Testis (tissue), 2 donors: ENCODE measurements at regions not wholly inside any gene's neighbourhood (a gene's known extent, or its start where the extent isn't known, plus 50 kb on each side); places are given as distances from the start of the nearest gene placed in this dataset.

Experiments
- DNase-seq: peaks from one replicate; pipeline ENCODE4 v3.0.0-alpha.2; 2019
- H3K27ac ChIP-seq, 2 donors: fragments of 200-600 bp; sonication (generic); one replicate each; pipeline ENCODE4 v1.5.1; 2019
- H3K27me3 ChIP-seq: fragments of 200-600 bp; sonication (generic); one replicate; pipeline ENCODE4 v1.5.1; 2019
- H3K36me3 ChIP-seq: fragments of 200-600 bp; sonication (generic); one replicate; pipeline ENCODE4 v1.5.1; 2017; ENCODE audit warnings: low read depth; ENCODE audit errors: missing control alignments
- H3K4me1 ChIP-seq: fragments of 200-600 bp; sonication (generic); one replicate; pipeline ENCODE4 v1.5.1; 2019
- H3K4me3 ChIP-seq, 2 donors: fragments of 200-600 bp; sonication (generic); one replicate each; pipeline ENCODE4 v1.5.1; 2017 to 2019
- H3K9me3 ChIP-seq: fragments of 200-600 bp; sonication (generic); one replicate; pipeline ENCODE4 v1.5.1; 2017
- POLR2A ChIP-seq: fragments of 450-650 bp; IDR thresholded peaks from one replicate; pipeline ENCODE4 v1.6.1; 2017; ENCODE audit warnings: antibody characterized with exemption, mild to moderate bottlenecking, moderate library complexity
- WGBS, 2 donors: methylation state at CpG; one replicate each; pipeline ENCODE4 v1.1.5; 2018; 5-methylcytosine and 5-hydroxymethylcytosine counted together
- intact Hi-C: fragments of 100-400 bp; cut with DNase I; formaldehyde crosslinking; loops from one replicate; pipeline ENCODE4 v1.15.1; 2023; ENCODE audit warnings: low total_unique reads
- TF ChIP-seq, protein P1 (sequence below), 3 experiments: fragments of 450-650 bp in 2 of 3; fragments of 200-600 bp in 1 of 3; sonication (generic) in 1 of 3; IDR thresholded peaks; one replicate each; pipeline ENCODE4 v1.5.1; 2016 to 2019; ENCODE audit warnings: antibody characterized with exemption in 3 of 3, mild to moderate bottlenecking in 2 of 3, moderate library complexity in 1 of 3

DNA sequence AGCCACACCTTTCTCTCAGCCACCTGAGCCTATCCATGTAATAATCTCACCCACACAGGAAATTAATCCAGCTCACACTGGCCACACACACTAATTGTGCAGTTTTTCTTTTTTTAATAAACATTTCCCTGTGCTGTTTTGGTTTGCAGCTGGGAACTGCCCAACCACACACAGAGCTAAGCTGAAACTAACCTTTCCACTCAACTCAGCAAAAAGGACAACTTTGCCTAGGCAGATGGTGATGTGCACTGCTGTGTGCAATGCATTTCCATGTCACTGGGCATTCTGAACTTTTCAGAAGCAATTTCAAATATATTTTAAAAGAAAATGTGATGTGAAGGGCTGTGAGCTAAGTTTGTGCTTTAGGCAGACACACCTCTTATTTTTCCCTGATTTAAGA lies 70.0 kb upstream of the TLL1 start:
- Histone ChIP-seq H3K4me1 (no peaks in the 10 kb centered on the region), H3K36me3 (no peaks in the 10 kb centered on the region), H3K9me3 (no peaks in the 10 kb centered on the region), H3K27me3 (no peaks in the 10 kb centered on the region), H3K27ac (no peak overlapping the region), H3K4me3 (no peak overlapping the region)
- TF ChIP-seq, protein P1, sequence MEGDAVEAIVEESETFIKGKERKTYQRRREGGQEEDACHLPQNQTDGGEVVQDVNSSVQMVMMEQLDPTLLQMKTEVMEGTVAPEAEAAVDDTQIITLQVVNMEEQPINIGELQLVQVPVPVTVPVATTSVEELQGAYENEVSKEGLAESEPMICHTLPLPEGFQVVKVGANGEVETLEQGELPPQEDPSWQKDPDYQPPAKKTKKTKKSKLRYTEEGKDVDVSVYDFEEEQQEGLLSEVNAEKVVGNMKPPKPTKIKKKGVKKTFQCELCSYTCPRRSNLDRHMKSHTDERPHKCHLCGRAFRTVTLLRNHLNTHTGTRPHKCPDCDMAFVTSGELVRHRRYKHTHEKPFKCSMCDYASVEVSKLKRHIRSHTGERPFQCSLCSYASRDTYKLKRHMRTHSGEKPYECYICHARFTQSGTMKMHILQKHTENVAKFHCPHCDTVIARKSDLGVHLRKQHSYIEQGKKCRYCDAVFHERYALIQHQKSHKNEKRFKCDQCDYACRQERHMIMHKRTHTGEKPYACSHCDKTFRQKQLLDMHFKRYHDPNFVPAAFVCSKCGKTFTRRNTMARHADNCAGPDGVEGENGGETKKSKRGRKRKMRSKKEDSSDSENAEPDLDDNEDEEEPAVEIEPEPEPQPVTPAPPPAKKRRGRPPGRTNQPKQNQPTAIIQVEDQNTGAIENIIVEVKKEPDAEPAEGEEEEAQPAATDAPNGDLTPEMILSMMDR (IDR thresholded peaks at IDR 0.05), result no peak
- TF ChIP-seq POLR2A, result no peak
- no peak for DNase-seq
- intact Hi-C loops, result no loop called here

DNA sequence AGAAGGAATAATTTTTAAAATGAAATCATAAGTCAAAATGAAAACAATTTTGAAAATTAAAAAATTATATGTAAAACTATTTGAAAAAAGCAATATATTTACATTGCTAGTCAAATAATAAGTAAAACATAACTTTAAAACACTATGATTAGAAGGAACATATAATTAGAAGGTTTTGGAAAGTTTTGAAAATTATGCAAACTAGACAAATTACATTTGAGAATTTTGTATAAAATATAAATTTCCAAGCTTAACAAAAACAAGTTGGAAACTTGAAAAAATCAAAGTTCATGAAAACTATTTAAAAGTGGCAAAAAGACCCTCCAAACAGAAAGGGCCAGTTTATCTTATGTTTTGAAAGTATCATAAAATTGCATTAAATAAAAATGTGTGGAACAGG lies 67.6 kb upstream of the TLL1 start:
- intact Hi-C loops, result no loop called here
- Histone ChIP-seq H3K4me3 (no peak overlapping the region), H3K4me1 (no peaks in the 10 kb centered on the region), H3K9me3 (no peaks in the 10 kb centered on the region), H3K27me3 (no peaks in the 10 kb centered on the region), H3K36me3 (no peaks in the 10 kb centered on the region), H3K27ac (no peak overlapping the region)
- no peak for DNase-seq
- TF ChIP-seq, protein P1 (IDR thresholded peaks at IDR 0.05), result no peak
- no peak for TF ChIP-seq POLR2A

DNA sequence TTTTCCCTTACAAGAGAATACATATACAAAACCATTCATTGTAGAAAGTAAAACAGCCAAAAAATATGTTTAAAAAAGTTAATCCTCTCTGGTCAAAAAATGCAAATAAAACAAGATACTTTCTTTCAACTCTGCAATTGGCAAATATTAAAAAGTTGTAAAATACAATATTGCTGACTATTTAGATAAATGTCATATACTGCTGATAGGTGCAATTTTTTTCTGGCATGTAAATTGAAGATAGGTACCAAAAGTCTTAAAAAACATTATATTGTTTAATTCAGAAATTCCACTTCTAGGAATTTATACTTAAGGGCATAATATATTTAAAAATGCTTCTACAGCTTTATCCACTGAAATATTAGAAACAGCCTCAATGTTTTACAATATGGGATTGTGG lies 66.4 kb upstream of the TLL1 start:
- TF ChIP-seq, protein P1 (IDR thresholded peaks at IDR 0.05), result no peak
- Histone ChIP-seq H3K36me3 (no peaks in the 10 kb centered on the region), H3K27me3 (no peaks in the 10 kb centered on the region), H3K27ac (no peak overlapping the region), H3K4me1 (no peaks in the 10 kb centered on the region), H3K9me3 (no peaks in the 10 kb centered on the region), H3K4me3 (no peak overlapping the region)
- intact Hi-C loops, result no loop called here
- DNase-seq, result no peak

DNA sequence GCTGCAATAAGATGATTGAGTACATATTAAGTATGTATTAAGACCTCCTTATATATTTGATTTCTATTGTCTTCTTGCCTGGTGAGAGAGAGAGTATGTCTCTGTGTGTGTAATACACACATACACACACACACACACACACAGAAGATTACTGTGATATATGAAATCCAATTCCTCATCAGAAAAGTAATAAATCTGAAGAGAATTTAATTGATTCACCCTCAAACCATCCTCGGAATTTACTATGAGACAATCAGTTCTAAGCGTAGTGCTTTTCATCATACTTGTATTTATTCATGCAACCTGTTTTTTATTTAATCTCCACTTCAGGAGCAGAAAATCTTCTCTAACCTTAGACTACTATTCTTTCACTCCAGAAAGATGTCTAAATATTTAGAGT lies 62.3 kb upstream of the TLL1 start:
- WGBS, 2 donors, result 82 to 85% methylated on average over 2 of the region's 2 CpGs
- intact Hi-C loops, result no loop called here
- Histone ChIP-seq H3K4me1 (no peaks in the 10 kb centered on the region), H3K9me3 (no peaks in the 10 kb centered on the region), H3K36me3 (no peaks in the 10 kb centered on the region), H3K27me3 (no peaks in the 10 kb centered on the region), H3K27ac (no peak overlapping the region), H3K4me3 (no peak overlapping the region)
- no peak for DNase-seq
- TF ChIP-seq, protein P1 (IDR thresholded peaks at IDR 0.05), result no peak
- TF ChIP-seq POLR2A, result no peak

DNA sequence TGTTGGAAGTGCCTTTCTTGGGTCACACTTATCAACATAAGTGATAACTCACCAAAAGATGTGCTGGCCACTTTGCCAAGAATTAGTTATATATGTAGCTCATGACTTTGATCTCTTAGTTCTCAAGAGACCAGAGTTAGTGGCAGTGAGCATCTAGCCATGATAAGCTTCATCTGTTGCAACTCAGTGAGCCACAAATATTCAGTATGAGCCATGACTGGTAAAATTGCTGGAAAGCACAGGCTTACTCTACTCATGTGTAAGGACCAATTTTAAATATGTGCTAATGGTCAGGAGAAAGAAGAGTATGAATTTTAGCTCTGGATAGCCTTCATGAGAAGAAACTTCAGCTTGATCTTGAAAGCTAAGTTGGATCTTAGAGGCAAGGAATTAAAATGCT lies 59.4 kb upstream of the TLL1 start:
- intact Hi-C loops, result no loop called here
- H3K4me3 ChIP-seq, result no peak overlapping the region
- H3K4me1 ChIP-seq, result no peaks in the 10 kb centered on the region
- no peak overlapping the region for H3K27ac ChIP-seq
- no peaks in the 10 kb centered on the region for H3K36me3 ChIP-seq
- TF ChIP-seq POLR2A, result no peak
- TF ChIP-seq, protein P1 (IDR thresholded peaks at IDR 0.05), result no peak
- no peaks in the 10 kb centered on the region for H3K9me3 ChIP-seq
- no peaks in the 10 kb centered on the region for H3K27me3 ChIP-seq
- no peak for DNase-seq
